B cell (primary cell): ENCODE measurements at regions not wholly inside any gene's neighbourhood (a gene's known extent, or its start where the extent isn't known, plus 50 kb on each side); places are given as distances from the start of the nearest gene placed in this dataset.

Experiments used
- CTCF ChIP-seq: fragments of 200-600 bp; IDR thresholded peaks from one replicate; pipeline ENCODE4 v1.8.0; 2022; ENCODE audit warnings: antibody characterized with exemption, mild to moderate bottlenecking
- EZH2 ChIP-seq: IDR thresholded peaks from 2 replicates; pipeline ENCODE4 v1.6.1; 2012; ENCODE audit warnings: borderline replicate concordance, low read depth, mild to moderate bottlenecking, moderate library complexity, low read length; ENCODE audit not compliant: insufficient read depth, poor library complexity, severe bottlenecking

DNA sequence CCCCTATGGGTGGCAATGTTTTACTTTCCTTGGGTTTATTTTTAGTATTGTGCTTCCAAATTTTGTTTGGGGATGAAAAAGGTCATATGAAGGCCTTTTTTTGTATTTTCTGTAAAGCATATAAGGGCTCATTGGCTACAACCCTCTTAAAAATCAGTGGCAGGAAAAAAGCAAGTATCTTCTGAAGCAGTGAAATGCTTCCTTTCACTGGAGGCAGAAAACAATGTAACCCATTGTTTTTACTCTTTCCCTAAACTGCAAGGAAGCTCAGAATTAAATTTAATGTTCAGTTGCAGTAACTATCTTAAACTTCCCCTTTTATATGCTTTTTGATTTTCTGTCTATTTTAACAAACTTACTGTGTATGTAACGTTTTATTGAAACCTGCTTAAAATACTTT, 148.7 kb upstream of the LYZL1 start:
- TF ChIP-seq CTCF: no peak
- no peak for TF ChIP-seq EZH2
